ENCODE measurements at regions not wholly inside any gene's neighbourhood (a gene's known extent, or its start where the extent isn't known, plus 50 kb on each side); places are given as distances from the start of the nearest gene placed in this dataset.

DNA sequence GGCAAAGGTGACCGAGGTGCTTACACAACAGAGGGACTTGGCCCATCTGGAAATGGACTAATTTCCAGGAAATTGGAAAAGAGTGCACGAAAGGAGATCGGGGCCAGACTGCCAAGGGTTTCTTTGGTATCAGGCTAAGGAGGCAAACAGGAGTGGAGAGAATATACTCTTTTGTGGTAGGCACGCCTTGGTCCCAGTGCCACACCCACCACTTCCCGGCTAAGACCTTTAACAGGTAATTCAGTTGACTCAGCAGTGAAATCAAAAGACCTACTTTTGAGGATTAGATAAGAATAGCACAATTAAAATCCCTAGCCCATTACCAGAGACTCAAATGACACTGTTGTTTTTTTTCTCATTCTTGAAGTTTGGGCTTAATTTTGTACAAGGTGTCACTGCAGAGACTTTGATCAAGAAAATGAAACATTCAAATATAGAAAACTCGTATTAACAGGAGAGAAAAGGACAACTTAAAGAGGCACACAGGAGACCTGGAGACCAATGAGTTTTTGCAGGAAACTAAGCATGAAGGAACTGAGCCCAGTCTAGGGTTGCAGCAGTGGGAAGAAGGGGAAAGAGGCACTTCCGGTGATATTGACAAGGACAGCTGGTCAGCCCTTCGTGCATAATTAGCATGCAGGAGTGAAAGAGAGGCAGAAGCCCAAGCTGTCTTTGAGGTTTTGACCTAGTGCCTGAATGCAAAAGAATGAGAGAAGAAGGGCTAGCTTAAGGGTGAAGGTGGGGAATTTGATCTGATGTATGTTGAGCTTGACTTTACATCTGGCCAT is 265.5 kb upstream of the CCL2 start:
- Mint-ChIP-seq H3K9me3 (no peaks in the 10 kb centered on the region), H3K27ac (no peak overlapping the region), H3K4me3 (no peak overlapping the region), H3K4me1 (no peaks in the 10 kb centered on the region), H3K36me3 (ENCODE audit: low read depth) (no peaks in the 10 kb centered on the region), H3K27me3 (peaks cover 6% of the 10 kb centered on the region)
- intact Hi-C loops (cut with micrococcal nuclease) = no loop called here
- DNase-seq = no peak

DNA sequence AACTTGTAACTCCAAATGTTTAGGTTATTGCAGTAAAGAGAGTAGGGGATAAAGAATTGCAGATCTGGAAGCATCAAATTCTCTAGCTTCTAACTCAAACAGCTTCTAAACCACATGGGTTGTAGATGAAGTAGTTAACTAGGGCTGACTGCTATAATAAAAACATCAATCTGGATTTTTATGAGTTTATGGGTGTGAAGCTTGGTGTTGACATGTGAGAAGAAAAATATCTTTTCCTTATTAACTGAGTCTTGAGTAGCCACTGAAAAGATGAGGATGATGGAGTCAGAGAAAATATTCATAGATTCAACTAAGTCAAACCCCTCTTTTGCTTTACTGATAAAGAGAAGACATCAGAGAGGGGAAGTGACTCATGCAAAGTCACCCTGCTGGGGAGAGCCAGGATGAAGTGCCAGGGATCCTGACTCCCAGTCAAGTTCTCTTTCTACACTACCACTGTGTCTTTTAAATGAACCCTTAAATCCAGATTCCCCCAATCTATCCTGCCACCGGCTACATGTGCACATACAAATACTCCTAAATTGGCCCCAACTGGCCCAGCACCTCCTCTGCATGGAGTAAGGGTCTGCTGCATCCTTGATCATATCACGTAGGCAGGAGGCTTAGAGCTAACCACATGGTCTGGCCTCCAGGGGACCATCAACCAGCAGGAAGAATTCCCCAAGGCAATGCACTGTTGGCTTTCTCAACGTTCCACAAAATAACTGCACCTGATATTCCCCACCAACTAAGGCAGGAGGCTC is 264.0 kb upstream of the CCL2 start:
- H3K9me3 Mint-ChIP-seq = no peaks in the 10 kb centered on the region
- no peaks in the 10 kb centered on the region for H3K4me1 Mint-ChIP-seq
- no peak overlapping the region for H3K4me3 Mint-ChIP-seq
- intact Hi-C loops (cut with micrococcal nuclease) = no loop called here
- H3K27ac Mint-ChIP-seq = no peak overlapping the region
- no peak for DNase-seq
- peaks cover 6% of the 10 kb centered on the region for H3K27me3 Mint-ChIP-seq
- H3K36me3 Mint-ChIP-seq (ENCODE audit: low read depth) = no peaks in the 10 kb centered on the region

DNA sequence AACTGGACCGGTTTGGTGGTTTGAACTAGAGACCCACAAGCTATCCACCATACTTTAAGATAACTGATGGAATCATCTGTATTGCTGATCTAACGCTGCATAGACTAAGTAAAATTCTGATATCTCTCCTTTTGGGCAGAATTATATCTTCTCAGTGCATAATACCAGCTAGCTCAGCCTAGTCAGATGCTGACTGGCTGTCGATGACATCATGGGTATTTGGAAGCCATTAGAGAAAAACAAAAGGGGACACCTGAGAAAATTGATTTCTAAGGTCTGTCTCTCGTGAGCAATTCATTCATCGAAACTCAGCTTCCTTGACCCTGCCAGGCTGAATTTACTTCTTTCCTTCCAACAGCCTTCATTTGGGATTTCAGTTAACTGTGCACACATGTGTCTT is 263.0 kb upstream of the CCL2 start:
- H3K27ac Mint-ChIP-seq = no peak overlapping the region
- H3K4me3 Mint-ChIP-seq = no peak overlapping the region
- H3K4me1 Mint-ChIP-seq = no peaks in the 10 kb centered on the region
- no peak for DNase-seq
- peaks cover 6% of the 10 kb centered on the region for H3K27me3 Mint-ChIP-seq
- H3K36me3 Mint-ChIP-seq (ENCODE audit: low read depth) = no peaks in the 10 kb centered on the region
- intact Hi-C loops (cut with micrococcal nuclease) = no loop called here
- H3K9me3 Mint-ChIP-seq = no peaks in the 10 kb centered on the region

DNA sequence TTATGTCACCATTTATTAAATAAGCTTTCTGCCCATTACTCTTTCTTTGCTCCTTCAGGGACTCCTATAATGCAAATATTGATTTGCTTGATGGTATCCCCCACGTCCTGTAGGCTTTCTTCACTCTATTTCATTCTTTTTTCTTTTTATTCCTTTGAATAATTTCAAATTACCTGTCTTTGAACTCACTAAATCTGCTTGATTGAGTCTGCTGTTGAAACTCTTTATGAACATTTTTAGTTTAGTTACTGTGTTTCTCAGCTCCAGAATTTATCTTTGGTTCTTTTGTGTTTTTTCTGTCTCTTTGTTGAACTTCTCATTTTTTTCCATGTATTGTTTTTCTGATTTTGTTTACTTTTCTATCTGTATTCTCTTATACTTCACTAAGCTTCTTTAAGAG is 254.4 kb upstream of the CCL2 start:
- Mint-ChIP-seq H3K9me3 (peaks cover 7% of the 10 kb centered on the region), H3K4me3 (no peak overlapping the region), H3K27ac (no peak overlapping the region), H3K27me3 (no peaks in the 10 kb centered on the region), H3K4me1 (no peaks in the 10 kb centered on the region), H3K36me3 (ENCODE audit: low read depth) (no peaks in the 10 kb centered on the region)
- DNase-seq = no peak
- intact Hi-C loops (cut with micrococcal nuclease) = no loop called here

DNA sequence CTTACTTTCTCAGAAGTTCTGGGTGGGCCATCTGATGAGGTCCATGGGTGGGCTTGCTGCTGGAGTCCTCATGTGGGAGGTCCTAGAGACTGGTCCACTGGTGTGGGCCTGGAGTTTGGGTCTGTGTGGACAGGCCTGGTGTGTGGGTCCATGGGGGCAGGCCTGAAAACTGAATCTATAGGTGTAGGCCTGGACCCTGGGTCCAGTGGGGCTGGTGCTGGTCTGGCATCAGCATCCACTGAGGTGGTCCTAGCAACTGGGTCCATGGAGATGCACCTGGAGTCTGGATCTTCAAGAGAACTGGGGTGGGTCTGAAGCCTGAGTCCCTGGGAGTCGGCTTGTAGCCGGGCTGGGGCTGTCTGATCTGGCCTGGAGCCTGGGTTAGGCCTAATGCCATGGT is 253.8 kb upstream of the CCL2 start:
- intact Hi-C loops (cut with micrococcal nuclease) = no loop called here
- H3K4me3 Mint-ChIP-seq = no peak overlapping the region

DNA sequence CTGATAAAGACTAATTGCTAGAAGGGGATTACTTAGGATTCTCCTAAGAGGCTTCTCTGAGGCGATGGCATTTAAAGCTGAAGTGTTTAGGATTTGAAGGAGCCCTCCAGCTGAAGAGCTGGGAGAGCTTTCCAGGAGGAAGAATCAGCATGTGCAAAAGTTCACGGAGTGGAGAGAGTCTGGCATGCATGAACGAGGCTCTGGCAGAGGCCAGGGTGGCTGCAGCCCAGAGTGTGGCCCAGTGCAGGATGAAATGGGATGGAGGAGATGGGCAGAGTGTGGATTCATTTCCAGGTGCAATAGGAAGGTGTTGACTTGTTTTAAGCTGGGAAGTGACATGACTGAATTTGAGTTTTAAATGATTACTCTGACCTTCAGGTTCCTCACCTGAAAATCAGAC is 249.0 kb upstream of the CCL2 start:
- H3K27ac Mint-ChIP-seq = no peak overlapping the region
- no peaks in the 10 kb centered on the region for H3K36me3 Mint-ChIP-seq (ENCODE audit: low read depth)
- peaks cover 4% of the 10 kb centered on the region for H3K9me3 Mint-ChIP-seq
- H3K4me3 Mint-ChIP-seq = no peak overlapping the region
- intact Hi-C loops (cut with micrococcal nuclease) = no loop called here
- peaks cover 4% of the 10 kb centered on the region for H3K27me3 Mint-ChIP-seq
- no peaks in the 10 kb centered on the region for H3K4me1 Mint-ChIP-seq
- no peak for DNase-seq

More for the DNA sequence above, 253.8 kb upstream of the CCL2 start:
- H3K36me3 Mint-ChIP-seq (ENCODE audit: low read depth) = no peaks in the 10 kb centered on the region
- H3K9me3 Mint-ChIP-seq = peaks cover 7% of the 10 kb centered on the region
- H3K27me3 Mint-ChIP-seq = peaks cover 2% of the 10 kb centered on the region
- H3K27ac Mint-ChIP-seq = no peak overlapping the region
- no peaks in the 10 kb centered on the region for H3K4me1 Mint-ChIP-seq
- no peak for DNase-seq

DNA sequence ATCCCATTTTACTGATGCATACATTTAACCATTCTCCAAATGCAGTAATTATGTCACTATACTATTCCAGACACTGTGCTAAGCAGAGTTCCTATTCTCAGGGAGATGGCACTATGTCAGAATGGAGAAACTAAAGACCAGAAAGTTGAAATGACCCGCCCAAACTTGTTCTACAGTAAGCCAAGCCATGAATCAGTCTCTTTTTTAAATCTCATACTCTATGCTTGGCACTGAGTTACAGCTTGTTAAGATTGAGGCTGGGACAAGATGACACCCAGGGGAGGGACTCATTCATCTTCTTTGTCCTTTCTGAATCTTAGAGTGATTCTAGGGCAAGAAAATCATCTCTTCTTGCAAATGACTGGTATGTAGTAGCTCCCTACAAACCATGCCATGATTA is 247.0 kb upstream of the CCL2 start:
- no peak for DNase-seq
- Mint-ChIP-seq H3K4me3 (no peak overlapping the region), H3K36me3 (ENCODE audit: low read depth) (no peaks in the 10 kb centered on the region), H3K27me3 (peaks cover 4% of the 10 kb centered on the region), H3K4me1 (no peaks in the 10 kb centered on the region), H3K9me3 (no peaks in the 10 kb centered on the region), H3K27ac (no peak overlapping the region)
- intact Hi-C loops (cut with micrococcal nuclease) = no loop called here

DNA sequence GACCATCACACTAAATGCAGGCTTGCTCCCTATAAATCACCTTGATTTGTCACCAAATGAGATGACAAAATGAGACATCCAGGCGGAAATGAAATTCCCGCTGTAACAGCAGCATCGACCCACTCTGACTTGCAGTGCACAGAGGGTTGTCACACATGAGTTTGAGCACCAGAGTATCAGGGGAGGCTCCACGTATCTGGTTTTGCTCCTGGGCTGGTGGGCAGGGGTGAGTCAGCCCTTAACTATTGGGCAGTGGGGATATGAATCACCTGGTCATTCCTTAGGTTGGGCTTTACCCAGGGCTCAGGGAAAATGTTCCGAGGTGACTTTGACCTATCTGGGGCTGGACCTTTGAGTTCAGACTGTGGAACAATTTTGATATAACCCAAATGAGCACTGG is 245.2 kb upstream of the CCL2 start:
- no peak for DNase-seq
- no peak overlapping the region for H3K27ac Mint-ChIP-seq
- H3K9me3 Mint-ChIP-seq = no peaks in the 10 kb centered on the region
- peaks cover 4% of the 10 kb centered on the region for H3K27me3 Mint-ChIP-seq
- intact Hi-C loops (cut with micrococcal nuclease) = no loop called here
- H3K4me3 Mint-ChIP-seq = no peak overlapping the region
- H3K36me3 Mint-ChIP-seq (ENCODE audit: low read depth) = no peaks in the 10 kb centered on the region
- no peaks in the 10 kb centered on the region for H3K4me1 Mint-ChIP-seq

DNA sequence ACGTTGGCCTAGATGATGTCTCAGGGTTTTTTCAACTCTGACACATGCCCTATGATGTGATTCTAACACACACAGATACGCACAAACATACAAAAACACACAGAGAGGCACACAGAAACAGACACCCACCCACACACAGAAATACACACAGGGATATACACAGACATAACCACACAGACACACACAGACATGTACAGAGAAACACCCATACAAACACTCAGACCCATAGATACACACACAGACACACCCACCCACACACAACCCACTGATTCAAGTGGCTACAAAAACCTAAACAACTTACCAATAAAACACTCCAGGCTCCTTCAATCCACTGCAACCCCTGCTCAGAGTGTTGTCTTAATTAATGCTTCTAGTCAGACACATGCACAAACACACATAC is 244.6 kb upstream of the CCL2 start:
- DNase-seq = no peak
- Mint-ChIP-seq H3K36me3 (ENCODE audit: low read depth) (no peaks in the 10 kb centered on the region), H3K9me3 (no peaks in the 10 kb centered on the region), H3K27ac (no peak overlapping the region), H3K27me3 (peaks cover 4% of the 10 kb centered on the region), H3K4me3 (no peak overlapping the region), H3K4me1 (no peaks in the 10 kb centered on the region)
- intact Hi-C loops (cut with micrococcal nuclease) = no loop called here

DNA sequence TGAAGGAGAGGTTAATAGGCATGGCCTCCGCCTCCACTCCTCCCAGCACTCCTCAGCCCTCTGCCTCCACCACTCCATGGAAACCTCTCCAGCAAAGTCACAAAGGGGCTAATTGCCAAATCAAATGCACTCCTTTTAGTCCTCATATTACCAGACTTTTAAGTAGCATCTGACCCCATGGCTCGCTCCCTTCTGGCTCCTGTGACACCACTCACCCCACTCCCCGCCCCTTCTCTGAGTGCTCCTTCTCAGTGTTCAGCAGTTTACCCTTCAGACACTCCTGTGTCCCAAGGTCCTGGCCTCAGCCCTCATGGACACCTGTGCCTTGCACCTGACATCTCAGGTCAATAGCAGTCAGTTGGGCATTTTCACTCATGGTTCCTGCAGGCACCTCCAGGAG is 243.5 kb upstream of the CCL2 start:
- intact Hi-C loops (cut with micrococcal nuclease) = no loop called here
- Mint-ChIP-seq H3K4me3 (no peak overlapping the region), H3K27ac (no peak overlapping the region), H3K27me3 (peaks cover 2% of the 10 kb centered on the region), H3K4me1 (no peaks in the 10 kb centered on the region), H3K36me3 (ENCODE audit: low read depth) (no peaks in the 10 kb centered on the region), H3K9me3 (no peaks in the 10 kb centered on the region)
- DNase-seq = no peak

DNA sequence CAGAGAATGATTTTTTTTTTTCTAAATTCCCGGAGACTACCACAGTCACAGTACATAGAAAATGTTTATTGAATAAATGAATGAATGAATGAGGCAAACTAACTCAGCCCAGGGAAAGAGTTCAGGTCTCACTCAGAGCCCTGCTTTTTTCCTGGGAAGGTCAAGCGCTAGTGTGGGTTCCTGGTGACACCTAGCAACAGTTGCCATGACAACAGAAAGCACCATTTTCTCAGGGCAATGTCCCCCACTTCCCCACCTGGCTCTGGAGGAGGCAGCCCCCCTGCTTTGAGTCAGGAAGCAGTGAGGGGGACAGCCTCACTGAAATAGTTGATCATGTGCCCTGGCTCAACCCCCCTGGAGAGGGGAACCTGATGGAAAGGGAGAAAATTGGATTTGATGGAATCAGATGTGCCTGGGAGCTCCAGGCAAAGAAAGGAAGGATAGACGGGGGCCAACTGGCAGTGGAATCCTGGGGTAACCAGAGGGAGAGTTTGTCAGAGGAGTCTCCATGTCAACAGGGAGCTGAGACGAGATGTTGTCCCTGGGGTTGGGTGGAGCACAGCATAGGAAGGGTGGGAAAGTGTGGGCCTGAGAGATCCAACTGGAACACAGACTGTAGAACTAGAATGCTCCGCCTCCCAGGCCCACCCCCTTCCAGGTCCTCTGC is 242.2 kb upstream of the CCL2 start:
- no peak overlapping the region for H3K27ac Mint-ChIP-seq
- H3K4me3 Mint-ChIP-seq = no peak overlapping the region
- H3K4me1 Mint-ChIP-seq = no peaks in the 10 kb centered on the region
- DNase-seq = no peak
- H3K9me3 Mint-ChIP-seq = no peaks in the 10 kb centered on the region
- no peaks in the 10 kb centered on the region for H3K36me3 Mint-ChIP-seq (ENCODE audit: low read depth)
- peaks cover 3% of the 10 kb centered on the region for H3K27me3 Mint-ChIP-seq
- intact Hi-C loops (cut with micrococcal nuclease) = no loop called here

DNA sequence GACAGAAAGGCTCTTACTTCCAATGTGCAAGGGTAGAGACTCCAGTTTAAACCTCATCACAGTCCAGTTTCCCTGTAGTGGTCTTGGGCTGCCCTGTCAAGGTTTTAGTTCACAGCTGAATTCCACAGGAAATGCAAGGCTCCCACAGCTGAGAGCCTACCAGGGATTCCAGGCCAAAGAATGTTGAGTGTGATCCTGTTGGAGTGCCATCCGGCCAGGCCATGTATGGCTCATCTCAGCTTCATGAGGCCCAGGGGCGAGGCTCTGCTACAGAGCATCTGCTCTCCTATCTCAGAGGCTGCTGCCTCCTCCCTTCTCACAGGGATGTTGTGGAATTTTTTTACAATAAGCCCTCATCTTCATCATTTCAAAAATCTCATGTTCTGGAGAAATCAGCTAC is 239.8 kb upstream of the CCL2 start:
- Mint-ChIP-seq H3K27me3 (peaks cover 2% of the 10 kb centered on the region), H3K4me1 (no peaks in the 10 kb centered on the region), H3K4me3 (no peak overlapping the region)

DNA sequence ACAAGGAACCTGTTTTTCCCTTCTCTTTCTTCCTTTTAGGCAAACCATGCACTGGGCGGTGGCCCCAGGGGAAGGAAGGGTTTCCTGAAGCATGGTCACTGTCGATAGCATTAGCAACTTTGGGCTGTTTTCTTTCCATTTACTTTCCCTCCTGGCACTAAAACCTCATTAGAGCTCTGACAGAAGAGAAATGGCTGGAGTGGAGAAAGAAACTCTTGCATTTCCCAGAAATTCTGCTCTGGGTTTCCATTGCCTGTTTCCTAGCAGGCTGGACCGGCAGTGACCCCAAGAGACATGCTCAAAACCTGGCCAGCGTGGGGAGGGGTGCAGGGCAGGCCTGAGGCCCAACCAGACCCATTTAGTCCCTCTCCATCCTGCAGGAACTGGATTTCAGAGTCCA is 230.7 kb upstream of the CCL2 start:
- no peaks in the 10 kb centered on the region for H3K4me1 Mint-ChIP-seq

More for the DNA sequence above, 239.8 kb upstream of the CCL2 start:
- Mint-ChIP-seq H3K27ac (no peak overlapping the region), H3K9me3 (no peaks in the 10 kb centered on the region), H3K36me3 (ENCODE audit: low read depth) (no peaks in the 10 kb centered on the region)
- no peak for DNase-seq
- intact Hi-C loops (cut with micrococcal nuclease) = no loop called here

DNA sequence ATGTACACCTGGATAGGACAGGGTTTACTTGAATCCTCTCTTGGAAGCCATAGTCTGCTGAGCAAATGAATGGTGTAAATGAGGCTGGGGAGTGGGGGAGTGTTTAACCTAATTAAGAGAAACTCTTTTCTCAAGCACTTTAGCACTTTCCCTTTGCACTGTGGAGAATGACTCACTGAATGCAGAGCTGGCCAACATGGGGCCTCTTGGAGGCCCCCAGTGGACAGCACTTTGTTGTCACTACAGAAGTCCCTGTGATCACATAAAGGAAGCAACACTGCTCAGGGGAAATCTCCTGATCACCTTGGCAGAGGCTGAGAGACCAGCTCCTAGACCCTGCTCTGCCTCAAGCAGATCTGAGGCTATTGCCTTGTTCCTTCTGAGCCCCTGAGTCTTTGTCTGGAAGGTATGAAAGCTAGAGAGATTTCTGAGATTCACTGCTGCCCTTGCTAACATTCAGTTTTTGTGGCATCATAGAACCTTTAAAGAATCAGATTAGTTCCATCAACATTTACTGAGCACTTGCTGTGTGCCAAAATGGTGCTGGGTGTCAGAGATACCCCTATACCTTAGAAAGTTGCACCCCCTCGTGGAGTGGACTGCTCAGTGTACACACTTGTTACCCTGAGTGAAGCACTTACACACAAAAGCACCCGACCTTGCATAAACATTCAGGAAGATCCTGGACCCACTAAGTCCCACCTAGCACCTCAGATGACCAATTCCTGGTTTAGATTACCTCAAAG is 230.1 kb upstream of the CCL2 start:
- intact Hi-C loops (cut with micrococcal nuclease) = no loop called here
- Mint-ChIP-seq H3K27me3 (peaks cover 4% of the 10 kb centered on the region), H3K36me3 (ENCODE audit: low read depth) (no peaks in the 10 kb centered on the region), H3K9me3 (no peaks in the 10 kb centered on the region), H3K27ac (no peak overlapping the region), H3K4me3 (no peak overlapping the region), H3K4me1 (no peaks in the 10 kb centered on the region)
- no peak for DNase-seq

More for the DNA sequence above, 230.7 kb upstream of the CCL2 start:
- no peak for DNase-seq
- Mint-ChIP-seq H3K36me3 (ENCODE audit: low read depth) (no peaks in the 10 kb centered on the region), H3K9me3 (no peaks in the 10 kb centered on the region), H3K27ac (no peak overlapping the region), H3K4me3 (no peak overlapping the region), H3K27me3 (peaks cover 4% of the 10 kb centered on the region)
- intact Hi-C loops (cut with micrococcal nuclease) = no loop called here

Measured in activated CD4-positive, alpha-beta T cell treated with anti-CD3 and anti-CD28 coated beads, Interleukin-2, amount 10 ng/mL, durations not matched to agents 24 days and 14 days (primary cell).